ENCODE measurements at regions not wholly inside any gene's neighbourhood (a gene's known extent, or its start where the extent isn't known, plus 50 kb on each side); places are given as distances from the start of the nearest gene placed in this dataset.

GRCh38 chr18:6648581-6648980, 80.9 kb upstream of the ARHGAP28 start:
- TF ChIP-seq, protein P1, sequence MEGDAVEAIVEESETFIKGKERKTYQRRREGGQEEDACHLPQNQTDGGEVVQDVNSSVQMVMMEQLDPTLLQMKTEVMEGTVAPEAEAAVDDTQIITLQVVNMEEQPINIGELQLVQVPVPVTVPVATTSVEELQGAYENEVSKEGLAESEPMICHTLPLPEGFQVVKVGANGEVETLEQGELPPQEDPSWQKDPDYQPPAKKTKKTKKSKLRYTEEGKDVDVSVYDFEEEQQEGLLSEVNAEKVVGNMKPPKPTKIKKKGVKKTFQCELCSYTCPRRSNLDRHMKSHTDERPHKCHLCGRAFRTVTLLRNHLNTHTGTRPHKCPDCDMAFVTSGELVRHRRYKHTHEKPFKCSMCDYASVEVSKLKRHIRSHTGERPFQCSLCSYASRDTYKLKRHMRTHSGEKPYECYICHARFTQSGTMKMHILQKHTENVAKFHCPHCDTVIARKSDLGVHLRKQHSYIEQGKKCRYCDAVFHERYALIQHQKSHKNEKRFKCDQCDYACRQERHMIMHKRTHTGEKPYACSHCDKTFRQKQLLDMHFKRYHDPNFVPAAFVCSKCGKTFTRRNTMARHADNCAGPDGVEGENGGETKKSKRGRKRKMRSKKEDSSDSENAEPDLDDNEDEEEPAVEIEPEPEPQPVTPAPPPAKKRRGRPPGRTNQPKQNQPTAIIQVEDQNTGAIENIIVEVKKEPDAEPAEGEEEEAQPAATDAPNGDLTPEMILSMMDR (IDR thresholded peaks at IDR 0.05; ENCODE audit: poor library complexity): no peak
- TF ChIP-seq EZH2 (IDR thresholded peaks at IDR 0.05; ENCODE audit: borderline replicate concordance): no peak
